ENCODE measurements at regions not wholly inside any gene's neighbourhood (a gene's known extent, or its start where the extent isn't known, plus 50 kb on each side); places are given as distances from the start of the nearest gene placed in this dataset.

GRCh38 chr11:97234016-97234415, 844.2 kb downstream of the JRKL start:
- no peak for TF ChIP-seq CTCF (IDR thresholded peaks at IDR 0.05)
- TF ChIP-seq EZH2 (IDR thresholded peaks at IDR 0.05; ENCODE audit: borderline replicate concordance, insufficient read depth, low read depth, low read length, poor library complexity, severe bottlenecking), result no peak
